D721Med (cell line): ENCODE measurements at regions not wholly inside any gene's neighbourhood (a gene's known extent, or its start where the extent isn't known, plus 50 kb on each side); places are given as distances from the start of the nearest gene placed in this dataset.
A peak's percentile ranks its signal among the peaks of the same experiment; 100 is the strongest.

ENCODE experiments used
- DNase-seq: peaks from one replicate; pipeline ENCODE4 v3.0.0; 2011; ENCODE audit warnings: low spot score; ENCODE audit not compliant: insufficient read length
- FAIRE-seq: peaks from 2 replicates; lab custom pipeline; 2011; peaks lifted over from hg19 to GRCh38; lab: Jason Lieb, UNC
- CTCF ChIP-seq: IDR thresholded peaks from 2 replicates; pipeline ENCODE4 v1.5.1; 2012; ENCODE audit warnings: mild to moderate bottlenecking, control low read depth; ENCODE audit not compliant: insufficient read depth; ENCODE audit errors: missing control alignments

GRCh38 chr2:139165041-139165440 is 384.9 kb upstream of the NXPH2 start:
- TF ChIP-seq CTCF: no peak
- FAIRE-seq: no peak
- no peak for DNase-seq

DNA sequence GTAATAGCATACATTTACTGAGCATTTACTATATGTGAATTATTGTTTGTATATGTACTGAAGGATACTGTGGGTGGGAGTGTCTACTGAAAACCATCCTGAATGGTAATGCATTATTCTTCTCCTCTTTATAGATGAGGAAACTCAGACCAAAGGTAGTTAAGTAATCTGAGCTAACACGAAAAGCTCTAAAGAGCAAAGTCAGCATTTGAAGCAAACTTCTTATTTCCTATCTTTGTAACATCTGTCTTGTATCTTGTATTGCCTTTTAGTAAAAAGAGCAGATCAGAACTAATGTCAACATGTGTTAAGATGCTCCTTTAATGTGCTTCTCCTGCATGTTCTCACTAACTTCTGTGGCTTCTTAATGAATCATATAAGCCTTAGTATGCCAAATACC is 382.8 kb upstream of the NXPH2 start:
- TF ChIP-seq CTCF: no peak
- FAIRE-seq (no peak), DNase-seq (no peak)

GRCh38 chr2:139162456-139162855 is 382.3 kb upstream of the NXPH2 start:
- no peak for FAIRE-seq

GRCh38 chr2:139160836-139161235 is 380.6 kb upstream of the NXPH2 start:
- no peak for TF ChIP-seq CTCF
- peak; percentile 91 for FAIRE-seq
- DNase-seq: no peak

More at GRCh38 chr2:139162456-139162855, 382.3 kb upstream of the NXPH2 start:
- TF ChIP-seq CTCF: no peak
- no peak for DNase-seq

- FAIRE-seq (no peak), DNase-seq (no peak)
Observed at GRCh38 chr2:139159177-139159576, 379.0 kb upstream of the NXPH2 start.

GRCh38 chr2:139156730-139157129 is 376.5 kb upstream of the NXPH2 start:
- DNase-seq: no peak
- FAIRE-seq: no peak
- no peak for TF ChIP-seq CTCF

More at GRCh38 chr2:139159177-139159576, 379.0 kb upstream of the NXPH2 start:
- no peak for TF ChIP-seq CTCF

- DNase-seq (no peak), FAIRE-seq (no peak)
- TF ChIP-seq CTCF: no peak
Observed at GRCh38 chr2:139155991-139156390, 375.8 kb upstream of the NXPH2 start.
